ENCODE measurements at regions not wholly inside any gene's neighbourhood (a gene's known extent, or its start where the extent isn't known, plus 50 kb on each side); places are given as distances from the start of the nearest gene placed in this dataset.

- ChIA-PET POLR2A (no interaction called here), CTCF (no interaction called here)
- Mint-ChIP-seq H3K27me3 (ENCODE audit: low read depth) (no peaks in the 10 kb centered on the region), H3K27ac (no peak overlapping the region), H3K4me3 (no peak overlapping the region), H3K4me1 (no peaks in the 10 kb centered on the region), H3K9me3 (peaks cover 4% of the 10 kb centered on the region), H3K36me3 (no peaks in the 10 kb centered on the region)
- ATAC-seq (no peak), DNase-seq (ENCODE audit: low spot score) (no peak)
- TF ChIP-seq ZNF121 (CRISPR knock-in tag; IDR thresholded peaks at IDR 0.05) (no peak), IRF2 (CRISPR knock-in tag; IDR thresholded peaks at IDR 0.05; ENCODE audit: borderline replicate concordance, low read depth) (no peak), USF2 (CRISPR knock-in tag; IDR thresholded peaks at IDR 0.05) (no peak), FOXJ3 (CRISPR knock-in tag; IDR thresholded peaks at IDR 0.05; ENCODE audit: borderline replicate concordance) (no peak), SOX15 (CRISPR knock-in tag; IDR thresholded peaks at IDR 0.05) (no peak), SMAD4 (CRISPR knock-in tag; IDR thresholded peaks at IDR 0.05) (no peak), JAZF1 (CRISPR knock-in tag; IDR thresholded peaks at IDR 0.05) (no peak), ZNF396 (CRISPR knock-in tag; IDR thresholded peaks at IDR 0.05; ENCODE audit: borderline replicate concordance) (no peak), MYBL2 (CRISPR knock-in tag; IDR thresholded peaks at IDR 0.05) (no peak), KAT7 (CRISPR knock-in tag; IDR thresholded peaks at IDR 0.05; ENCODE audit: borderline replicate concordance) (no peak)
- TF ChIP-seq, protein P1, sequence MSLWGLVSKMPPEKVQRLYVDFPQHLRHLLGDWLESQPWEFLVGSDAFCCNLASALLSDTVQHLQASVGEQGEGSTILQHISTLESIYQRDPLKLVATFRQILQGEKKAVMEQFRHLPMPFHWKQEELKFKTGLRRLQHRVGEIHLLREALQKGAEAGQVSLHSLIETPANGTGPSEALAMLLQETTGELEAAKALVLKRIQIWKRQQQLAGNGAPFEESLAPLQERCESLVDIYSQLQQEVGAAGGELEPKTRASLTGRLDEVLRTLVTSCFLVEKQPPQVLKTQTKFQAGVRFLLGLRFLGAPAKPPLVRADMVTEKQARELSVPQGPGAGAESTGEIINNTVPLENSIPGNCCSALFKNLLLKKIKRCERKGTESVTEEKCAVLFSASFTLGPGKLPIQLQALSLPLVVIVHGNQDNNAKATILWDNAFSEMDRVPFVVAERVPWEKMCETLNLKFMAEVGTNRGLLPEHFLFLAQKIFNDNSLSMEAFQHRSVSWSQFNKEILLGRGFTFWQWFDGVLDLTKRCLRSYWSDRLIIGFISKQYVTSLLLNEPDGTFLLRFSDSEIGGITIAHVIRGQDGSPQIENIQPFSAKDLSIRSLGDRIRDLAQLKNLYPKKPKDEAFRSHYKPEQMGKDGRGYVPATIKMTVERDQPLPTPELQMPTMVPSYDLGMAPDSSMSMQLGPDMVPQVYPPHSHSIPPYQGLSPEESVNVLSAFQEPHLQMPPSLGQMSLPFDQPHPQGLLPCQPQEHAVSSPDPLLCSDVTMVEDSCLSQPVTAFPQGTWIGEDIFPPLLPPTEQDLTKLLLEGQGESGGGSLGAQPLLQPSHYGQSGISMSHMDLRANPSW (CRISPR knock-in tag; conservative IDR thresholded peaks at IDR 0.05; ENCODE audit: low read depth), result no peak
- TF ChIP-seq, protein P2, sequence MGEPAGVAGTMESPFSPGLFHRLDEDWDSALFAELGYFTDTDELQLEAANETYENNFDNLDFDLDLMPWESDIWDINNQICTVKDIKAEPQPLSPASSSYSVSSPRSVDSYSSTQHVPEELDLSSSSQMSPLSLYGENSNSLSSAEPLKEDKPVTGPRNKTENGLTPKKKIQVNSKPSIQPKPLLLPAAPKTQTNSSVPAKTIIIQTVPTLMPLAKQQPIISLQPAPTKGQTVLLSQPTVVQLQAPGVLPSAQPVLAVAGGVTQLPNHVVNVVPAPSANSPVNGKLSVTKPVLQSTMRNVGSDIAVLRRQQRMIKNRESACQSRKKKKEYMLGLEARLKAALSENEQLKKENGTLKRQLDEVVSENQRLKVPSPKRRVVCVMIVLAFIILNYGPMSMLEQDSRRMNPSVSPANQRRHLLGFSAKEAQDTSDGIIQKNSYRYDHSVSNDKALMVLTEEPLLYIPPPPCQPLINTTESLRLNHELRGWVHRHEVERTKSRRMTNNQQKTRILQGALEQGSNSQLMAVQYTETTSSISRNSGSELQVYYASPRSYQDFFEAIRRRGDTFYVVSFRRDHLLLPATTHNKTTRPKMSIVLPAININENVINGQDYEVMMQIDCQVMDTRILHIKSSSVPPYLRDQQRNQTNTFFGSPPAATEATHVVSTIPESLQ (CRISPR knock-in tag; IDR thresholded peaks at IDR 0.05), result no peak
These were observed 193.9 kb downstream of the ANAPC10 start for GRCh38 chr4:144903953-144904711.

GRCh38 chr4:144905286-144905685 lies 192.7 kb downstream of the ANAPC10 start:
- no peak for ATAC-seq
- CTCF ChIA-PET, result no interaction called here
- H3K27ac Mint-ChIP-seq, result no peak overlapping the region

DNA sequence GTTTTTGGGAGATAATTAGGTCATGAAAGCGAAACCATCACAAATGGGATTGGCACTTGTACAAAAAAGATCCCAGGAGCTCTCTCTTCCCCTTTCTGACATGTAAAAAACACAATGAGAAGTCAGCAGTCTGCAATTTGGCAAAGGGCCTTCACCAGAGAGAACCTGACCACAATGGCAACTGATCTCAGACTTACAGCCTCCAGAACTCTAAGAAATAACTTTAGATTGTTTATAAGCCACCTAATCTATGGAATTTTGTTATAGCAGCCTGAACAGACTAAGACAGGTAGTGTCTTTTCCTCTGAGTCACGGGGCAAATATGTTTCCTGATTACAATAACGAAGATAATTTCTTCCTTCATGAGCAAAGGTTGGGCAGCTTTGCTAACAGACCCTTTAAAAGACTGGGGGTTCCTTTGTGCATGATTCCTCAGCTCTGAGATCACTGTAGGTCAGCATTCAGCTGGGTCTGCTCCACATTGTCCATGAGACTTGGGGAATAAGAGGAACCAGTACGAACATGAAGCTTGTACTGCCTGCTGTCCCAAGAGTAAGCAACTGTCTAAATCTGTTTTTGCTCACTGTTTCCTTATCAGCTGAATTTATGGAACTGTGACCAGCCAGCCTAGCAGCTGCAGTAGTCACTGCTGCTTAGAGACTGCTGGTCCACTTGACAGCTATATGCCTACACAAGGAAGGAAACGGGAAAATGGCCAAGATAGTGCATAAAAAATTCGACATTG lies 191.6 kb downstream of the ANAPC10 start:
- H3K36me3 Mint-ChIP-seq, result no peaks in the 10 kb centered on the region
- H3K9me3 Mint-ChIP-seq, result no peaks in the 10 kb centered on the region
- no peak for DNase-seq (ENCODE audit: low spot score)
- ATAC-seq, result no peak
- no peak overlapping the region for H3K27ac Mint-ChIP-seq
- H3K4me3 Mint-ChIP-seq, result no peak overlapping the region
- H3K27me3 Mint-ChIP-seq (ENCODE audit: low read depth), result no peaks in the 10 kb centered on the region
- no peaks in the 10 kb centered on the region for H3K4me1 Mint-ChIP-seq
- ChIA-PET POLR2A (no interaction called here), CTCF (no interaction called here)
- TF ChIP-seq IRF2 (CRISPR knock-in tag; IDR thresholded peaks at IDR 0.05; ENCODE audit: borderline replicate concordance, low read depth) (no peak), MLX (CRISPR knock-in tag; IDR thresholded peaks at IDR 0.05) (no peak), NFE2L1 (CRISPR knock-in tag; IDR thresholded peaks at IDR 0.05) (no peak), AFF4 (CRISPR knock-in tag; IDR thresholded peaks at IDR 0.05; ENCODE audit: borderline replicate concordance) (no peak), FOXJ3 (CRISPR knock-in tag; IDR thresholded peaks at IDR 0.05; ENCODE audit: borderline replicate concordance) (no peak), FOXK1 (CRISPR knock-in tag; IDR thresholded peaks at IDR 0.05) (no peak), ZNF219 (CRISPR knock-in tag; IDR thresholded peaks at IDR 0.05; ENCODE audit: borderline replicate concordance) (no peak)
- TF ChIP-seq, protein P3, sequence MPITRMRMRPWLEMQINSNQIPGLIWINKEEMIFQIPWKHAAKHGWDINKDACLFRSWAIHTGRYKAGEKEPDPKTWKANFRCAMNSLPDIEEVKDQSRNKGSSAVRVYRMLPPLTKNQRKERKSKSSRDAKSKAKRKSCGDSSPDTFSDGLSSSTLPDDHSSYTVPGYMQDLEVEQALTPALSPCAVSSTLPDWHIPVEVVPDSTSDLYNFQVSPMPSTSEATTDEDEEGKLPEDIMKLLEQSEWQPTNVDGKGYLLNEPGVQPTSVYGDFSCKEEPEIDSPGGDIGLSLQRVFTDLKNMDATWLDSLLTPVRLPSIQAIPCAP (CRISPR knock-in tag; IDR thresholded peaks at IDR 0.05), result no peak

More at GRCh38 chr4:144905286-144905685, 192.7 kb downstream of the ANAPC10 start:
- TF ChIP-seq NFATC4 (CRISPR knock-in tag; IDR thresholded peaks at IDR 0.05), result no peak
- no peak for TF ChIP-seq ETV6 (CRISPR knock-in tag; IDR thresholded peaks at IDR 0.05)
- no peak for TF ChIP-seq ZNF396 (CRISPR knock-in tag; IDR thresholded peaks at IDR 0.05; ENCODE audit: borderline replicate concordance)
- no peak for TF ChIP-seq SP1 (CRISPR knock-in tag; conservative IDR thresholded peaks at IDR 0.05)
- no peak for TF ChIP-seq ATF1 (CRISPR knock-in tag; IDR thresholded peaks at IDR 0.05)
- TF ChIP-seq NR2C2 (CRISPR knock-in tag; IDR thresholded peaks at IDR 0.05), result no peak
- Mint-ChIP-seq H3K4me1 (no peaks in the 10 kb centered on the region), H3K27me3 (ENCODE audit: low read depth) (no peaks in the 10 kb centered on the region), H3K9me3 (no peaks in the 10 kb centered on the region), H3K36me3 (no peaks in the 10 kb centered on the region), H3K4me3 (no peak overlapping the region)
- DNase-seq (ENCODE audit: low spot score), result no peak
- POLR2A ChIA-PET, result no interaction called here

Data from WTC11 (cell line).